GM18502 (cell line): ENCODE measurements at regions not wholly inside any gene's neighbourhood (a gene's known extent, or its start where the extent isn't known, plus 50 kb on each side); places are given as distances from the start of the nearest gene placed in this dataset.
"Not testable (repeated sequence)": the region's sequence is repeated elsewhere in the genome, so short reads cannot be mapped to it uniquely, and the experiment has no call there.

Experiments used
- ATAC-seq: cut with Tn5 transposase; IDR thresholded peaks from one replicate; pipeline ENCODE4 v1.9.1; 2021; ENCODE audit warnings: mild to moderate bottlenecking; ENCODE audit not compliant: unreplicated experiment, poor library complexity

GRCh38 chr9:13948037-13948436, 365.9 kb downstream of the NFIB start:
- ATAC-seq, result no peak

DNA sequence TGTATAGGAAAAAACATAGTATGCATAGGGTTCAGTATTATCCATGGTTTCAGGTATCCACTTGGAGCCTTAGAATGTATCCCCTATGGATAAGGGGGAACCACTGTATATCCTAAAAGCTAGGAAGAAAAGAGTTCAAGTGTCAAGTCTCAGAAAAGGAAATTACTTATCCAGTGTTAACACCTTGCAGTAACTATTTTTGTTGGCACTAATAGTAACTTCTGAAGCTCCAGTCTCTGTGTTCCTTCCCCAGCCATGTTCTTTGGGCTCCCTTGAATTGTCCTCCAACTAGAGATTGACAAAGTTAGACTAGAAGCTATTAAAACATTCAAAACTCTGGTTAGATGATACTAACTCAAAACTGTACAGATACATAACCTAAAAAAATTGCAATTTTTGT, 370.8 kb downstream of the NFIB start:
- no peak for ATAC-seq

DNA sequence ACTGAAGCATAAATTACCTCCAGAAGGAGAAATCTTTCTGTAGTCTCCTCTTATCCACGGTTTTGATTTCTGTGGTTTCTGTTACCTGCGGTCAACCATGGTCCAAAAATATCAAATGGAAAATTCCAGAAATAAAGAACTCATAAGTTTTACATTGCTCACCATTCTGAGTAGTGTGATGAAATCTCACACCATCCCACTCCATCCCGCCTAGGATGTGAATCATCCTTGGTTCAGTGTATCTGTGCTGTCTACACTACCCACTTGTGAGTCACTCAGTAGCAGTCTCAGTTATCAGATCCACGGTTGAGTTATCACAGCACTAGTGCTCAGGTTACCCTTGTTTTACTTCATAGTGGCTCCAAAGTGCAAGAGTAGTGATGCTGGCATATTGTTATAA, 371.2 kb downstream of the NFIB start:
- no peak for ATAC-seq

DNA sequence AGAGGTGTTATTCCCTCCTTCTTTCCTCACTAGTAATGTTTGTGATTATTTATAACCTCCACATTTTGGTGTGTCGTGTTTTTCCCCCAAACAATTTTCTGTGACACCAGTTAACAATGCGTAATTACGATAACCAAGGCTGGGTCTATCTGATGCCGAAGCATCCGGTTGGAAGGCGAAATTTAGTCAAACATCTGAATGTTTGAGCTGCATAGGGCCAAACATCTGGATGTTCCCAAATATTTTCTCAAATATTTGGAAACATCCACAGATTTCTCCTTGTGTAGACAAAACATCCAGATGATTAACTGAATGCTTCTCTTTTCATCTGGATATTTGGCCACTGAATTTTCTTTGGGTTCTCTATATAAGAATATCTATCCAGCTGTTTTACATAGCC, 371.7 kb downstream of the NFIB start:
- no peak for ATAC-seq

- ATAC-seq, result no peak
Observed at GRCh38 chr9:13941714-13942113, 372.2 kb downstream of the NFIB start.

- no peak for ATAC-seq
Observed at GRCh38 chr9:13939701-13940490, 374.0 kb downstream of the NFIB start.

DNA sequence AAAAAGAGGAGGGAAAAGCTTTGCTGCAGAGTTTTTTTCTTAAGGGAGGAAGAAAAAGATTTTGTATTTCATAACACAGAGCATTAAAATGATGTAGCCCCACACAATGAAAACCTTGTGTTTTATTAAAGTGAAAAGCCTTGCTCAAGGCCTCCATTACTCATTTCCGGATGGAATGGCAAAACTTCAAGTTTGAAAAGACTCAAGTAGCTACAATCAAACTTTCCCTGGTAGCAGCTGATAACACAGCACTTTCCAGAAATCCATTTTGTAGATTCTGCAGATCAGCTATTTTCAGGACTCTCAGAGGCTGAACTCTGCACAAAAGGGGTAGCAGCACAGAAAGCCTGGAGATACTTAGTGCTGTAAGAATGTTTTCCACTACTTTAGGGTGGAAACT, 374.8 kb downstream of the NFIB start:
- ATAC-seq, result no peak

DNA sequence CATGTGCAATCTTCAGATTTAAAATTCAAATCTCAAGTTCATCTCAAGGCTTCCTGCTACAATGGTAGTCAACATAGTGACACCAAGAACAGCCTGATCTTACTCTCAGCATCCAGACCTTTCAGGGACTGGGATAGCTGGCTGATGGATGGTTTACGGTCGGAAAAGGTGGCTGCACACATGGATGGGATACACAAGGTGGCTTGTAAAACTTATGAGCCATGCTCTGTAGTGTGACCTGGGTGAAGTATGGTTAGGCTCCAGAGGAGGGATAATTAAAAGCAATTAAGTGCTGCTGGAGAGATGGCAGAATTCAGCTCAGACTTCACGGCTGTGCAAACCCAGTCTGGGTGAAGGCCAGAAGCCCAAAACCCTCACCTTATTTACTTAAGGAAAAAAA, 379.5 kb downstream of the NFIB start:
- no peak for ATAC-seq

DNA sequence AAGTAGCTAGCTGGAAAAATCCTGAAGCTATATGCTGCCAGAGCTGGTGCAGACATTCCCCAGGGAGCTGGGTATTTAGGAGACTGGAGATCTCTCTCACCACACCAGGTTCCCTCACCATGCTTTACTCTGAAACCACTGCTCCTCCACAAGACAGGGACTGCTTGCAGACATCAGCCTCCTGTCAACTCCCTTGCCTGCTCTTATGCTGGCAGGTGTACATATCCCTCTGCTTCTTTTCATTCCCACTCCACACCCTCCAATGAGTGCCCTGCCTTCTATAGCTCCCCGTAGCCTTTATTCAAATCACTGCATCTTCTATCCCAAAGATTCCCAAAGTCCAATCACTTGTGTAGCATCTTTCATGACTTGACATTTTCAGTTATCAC, 380.7 kb downstream of the NFIB start:
- ATAC-seq, result no peak

- ATAC-seq, result no peak
Observed at GRCh38 chr9:13932528-13933267, 381.2 kb downstream of the NFIB start.

DNA sequence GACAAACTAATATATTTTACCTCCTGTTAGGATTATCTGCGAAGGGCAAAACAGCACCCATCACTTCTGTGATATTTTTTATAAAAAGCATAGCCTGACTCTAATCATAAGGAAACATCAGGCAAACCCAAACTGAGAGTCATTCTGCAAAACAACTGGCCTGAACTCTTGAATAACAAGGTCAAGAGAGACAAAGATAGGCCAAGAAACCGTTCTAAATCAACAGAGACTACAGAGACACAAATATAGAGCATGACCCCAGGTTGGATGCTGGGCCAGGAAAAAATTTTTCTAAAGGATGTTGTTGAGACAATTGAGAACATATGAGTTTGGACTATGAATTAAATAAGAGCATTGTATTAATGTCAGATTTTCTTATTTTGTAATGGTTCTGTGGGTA, 384.9 kb downstream of the NFIB start:
- ATAC-seq, result no peak

DNA sequence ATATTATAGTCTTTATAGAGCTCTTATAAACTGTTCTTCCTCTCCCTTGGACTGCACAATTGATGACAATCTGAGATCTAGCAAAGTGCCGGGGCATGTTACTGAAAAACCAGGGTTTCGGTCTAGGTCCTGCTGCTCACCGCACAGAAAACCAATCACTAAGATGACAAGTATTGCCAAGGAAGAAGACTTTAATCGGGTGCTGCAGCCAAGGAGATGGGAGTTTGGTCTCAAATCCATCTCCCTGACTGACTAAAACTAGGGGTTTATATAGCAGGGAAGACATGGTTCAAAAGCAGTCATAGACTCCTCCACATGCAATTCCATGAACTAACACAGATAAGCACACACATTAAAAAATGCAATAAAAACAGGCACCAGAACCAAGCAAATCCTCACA, 390.6 kb downstream of the NFIB start:
- ATAC-seq, result no peak

- ATAC-seq, result no peak
Observed at GRCh38 chr9:13920557-13920956, 393.4 kb downstream of the NFIB start.

DNA sequence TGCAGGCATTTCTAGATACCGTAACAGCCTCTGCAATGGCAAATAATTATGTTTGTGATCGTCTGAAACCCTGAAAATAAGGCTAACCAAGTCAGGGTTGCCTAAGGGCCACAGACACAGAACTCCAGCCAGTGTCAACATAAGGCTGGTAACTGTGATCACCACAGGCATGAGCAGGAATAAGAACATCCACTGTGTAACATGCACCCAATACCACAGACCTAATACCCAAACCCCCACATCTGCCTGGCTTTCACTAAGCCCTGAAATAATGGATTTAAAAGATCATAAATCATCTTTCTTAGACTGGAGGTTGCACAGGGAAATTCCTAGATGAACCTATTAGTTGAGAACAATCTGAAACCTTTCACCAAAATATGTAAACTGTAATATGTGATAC, 394.5 kb downstream of the NFIB start:
- no peak for ATAC-seq

GRCh38 chr9:13917534-13917933, 396.4 kb downstream of the NFIB start:
- ATAC-seq, result no peak

GRCh38 chr9:13915591-13916301, 398.2 kb downstream of the NFIB start:
- ATAC-seq, result no peak

GRCh38 chr9:13915131-13915530, 398.8 kb downstream of the NFIB start:
- ATAC-seq, result no peak

DNA sequence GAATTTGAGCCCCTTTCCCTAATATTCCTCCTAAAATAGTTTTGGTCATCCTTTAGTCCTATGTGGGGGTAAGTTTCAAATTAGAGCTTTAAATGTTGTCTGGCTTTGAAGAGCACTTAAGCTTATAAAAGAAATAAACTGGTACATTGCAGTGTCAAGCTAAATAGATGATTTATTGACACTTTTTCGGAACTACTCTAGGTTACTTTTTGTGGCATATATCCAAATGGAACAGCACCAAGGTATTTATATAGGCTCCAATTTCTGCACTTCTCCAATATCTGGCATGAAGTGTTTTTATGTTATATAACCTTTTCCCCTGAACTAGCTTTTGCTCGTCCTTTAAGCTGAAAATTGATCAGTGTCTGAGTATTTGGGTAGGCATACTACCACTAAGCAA, 402.5 kb downstream of the NFIB start:
- ATAC-seq, result no peak

GRCh38 chr9:13907842-13908241, 406.1 kb downstream of the NFIB start:
- not testable (repeated sequence) for ATAC-seq

DNA sequence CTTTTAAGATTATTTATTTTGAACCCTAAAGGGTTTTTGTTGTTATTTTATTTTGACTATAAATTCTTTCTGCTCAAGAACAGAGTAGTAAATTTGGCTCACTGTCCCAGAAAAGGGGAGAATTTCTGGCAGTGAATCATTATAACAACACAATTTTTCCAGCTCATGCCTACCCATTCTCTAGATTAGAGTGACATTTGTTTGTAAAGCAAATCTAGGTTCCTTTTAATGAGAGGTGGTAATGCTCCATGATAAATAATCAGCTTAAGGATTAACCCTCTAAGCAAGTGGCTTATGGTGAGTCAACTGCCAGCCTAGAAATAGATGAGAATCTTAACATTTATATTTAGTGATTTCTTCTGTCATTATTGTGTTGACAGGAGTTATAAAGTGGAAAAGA, 409.2 kb downstream of the NFIB start:
- no peak for ATAC-seq

- no peak for ATAC-seq
Observed at GRCh38 chr9:13904311-13904710, 409.6 kb downstream of the NFIB start.
